Gastrocnemius medialis (tissue), 4 donors: ENCODE measurements at regions not wholly inside any gene's neighbourhood (a gene's known extent, or its start where the extent isn't known, plus 50 kb on each side); places are given as distances from the start of the nearest gene placed in this dataset.
A peak's percentile ranks its signal among the peaks of the same experiment; 100 is the strongest.

Experiments used
- ATAC-seq, 2 donors: fragments of 150-250 bp; one replicate each; pipeline ENCODE4 v1.9.1; 2016
- DNase-seq, 2 donors: peaks; one replicate each; pipeline ENCODE4 v3.0.0-alpha.2; 2019
- H3K27ac ChIP-seq, 4 donors: fragments of 200-600 bp; sonication (generic); 1 replicate in 1 of 4; 2 replicates in 3 of 4; pipeline ENCODE4 v1.5.1; 2016 to 2018; ENCODE audit warnings: mild to moderate bottlenecking in 2 of 4, moderate library complexity in 1 of 4
- H3K27me3 ChIP-seq, 3 donors: fragments of 200-600 bp; sonication (generic) in 2 of 3; 1 replicate in 1 of 3; 2 replicates in 2 of 3; pipeline versions ENCODE4 v1.5.1 to v1.6.0; 2016 to 2019; ENCODE audit warnings: mild to moderate bottlenecking in 1 of 3, moderate library complexity in 1 of 3
- H3K36me3 ChIP-seq, 2 donors: fragments of 200-600 bp; sonication (generic) in 1 of 2; one replicate each; pipeline ENCODE4 v1.5.1; 2017 to 2018
- H3K4me1 ChIP-seq, 2 donors: fragments of 200-600 bp; sonication (generic) in 1 of 2; one replicate each; pipeline ENCODE4 v1.5.1; 2016 to 2017; ENCODE audit warnings: mild to moderate bottlenecking in 2 of 2
- H3K4me3 ChIP-seq, 4 donors: fragments of 200-600 bp; sonication (generic) in 3 of 4; 1 replicate in 1 of 4; 2 replicates in 3 of 4; pipeline ENCODE4 v1.5.1; 2016 to 2019; ENCODE audit warnings: mild to moderate bottlenecking in 2 of 4
- H3K9me3 ChIP-seq, 3 donors: fragments of 200-600 bp; sonication (generic) in 2 of 3; 1 replicate in 1 of 3; 2 replicates in 2 of 3; pipeline ENCODE4 v1.5.1; 2016 to 2019
- CTCF ChIP-seq, 5 experiments: fragments of 450-650 bp in 3 of 5; fragments of 200-600 bp in 2 of 5; sonication (generic) in 2 of 5; IDR thresholded peaks in 4 of 5; conservative IDR thresholded peaks in 1 of 5; 1 replicate in 4 of 5; 2 replicates in 1 of 5; pipeline ENCODE4 v1.5.1; 2016 to 2019; ENCODE audit warnings: antibody characterized with exemption in 5 of 5, mild to moderate bottlenecking in 3 of 5, moderate library complexity in 3 of 5
- POLR2A ChIP-seq, 2 donors: fragments of 450-650 bp; IDR thresholded peaks; one replicate each; pipeline ENCODE4 v1.6.1; 2017; ENCODE audit warnings: antibody characterized with exemption in 2 of 2, mild to moderate bottlenecking in 2 of 2, moderate library complexity in 2 of 2
- in situ Hi-C, 4 donors: fragments of 200-750 bp; cut with MboI; loops; one replicate each; pipeline versions ENCODE4 v1.15.0 to v1.8.0; 2017; ENCODE audit warnings: low sequenced_read_pairs in 4 of 4
- intact Hi-C: fragments of 100-400 bp; cut with DNase I; formaldehyde crosslinking; loops from one replicate; pipeline ENCODE4 v1.15.1; 2023; ENCODE audit warnings: low total_unique reads

- Histone ChIP-seq H3K4me1 (no peaks in the 10 kb centered on the region), H3K27me3 (no peaks in the 10 kb centered on the region), H3K36me3 (no peaks in the 10 kb centered on the region), H3K27ac (no peak overlapping the region), H3K9me3 (no peaks in the 10 kb centered on the region), H3K4me3 (no peak overlapping the region)
- no peak for DNase-seq
- ATAC-seq = no peak
- intact Hi-C loops = no loop called here
- TF ChIP-seq POLR2A (IDR thresholded peaks at IDR 0.05) (no peak), CTCF (IDR thresholded peaks at IDR 0.05 in 4 of 5, conservative IDR thresholded peaks at IDR 0.05 in 1 of 5) (no peak)
- in situ Hi-C loops = no loop called here
Measured at GRCh38 chr5:4114452-4114851, 518.8 kb downstream of the IRX1 start.

GRCh38 chr5:4116834-4117233 lies 521.2 kb downstream of the IRX1 start:
- Histone ChIP-seq H3K36me3 (no peaks in the 10 kb centered on the region), H3K9me3 (no peaks in the 10 kb centered on the region), H3K27ac (no peak overlapping the region), H3K4me1 (no peaks in the 10 kb centered on the region), H3K27me3 (no peaks in the 10 kb centered on the region), H3K4me3 (no peak overlapping the region)
- no peak for ATAC-seq
- DNase-seq = no peak
- intact Hi-C loops (no loop called here), in situ Hi-C loops (no loop called here)
- TF ChIP-seq CTCF (IDR thresholded peaks at IDR 0.05 in 4 of 5, conservative IDR thresholded peaks at IDR 0.05 in 1 of 5) (no peak), POLR2A (IDR thresholded peaks at IDR 0.05) (no peak)

GRCh38 chr5:4124221-4124970 lies 528.8 kb downstream of the IRX1 start:
- ATAC-seq (no peak), DNase-seq (no peak)
- intact Hi-C loops (no loop called here), in situ Hi-C loops (no loop called here)
- Histone ChIP-seq H3K27me3 (no peaks in the 10 kb centered on the region), H3K4me3 (no peak overlapping the region), H3K9me3 (no peaks in the 10 kb centered on the region), H3K27ac (no peak overlapping the region), H3K4me1 (no peaks in the 10 kb centered on the region), H3K36me3 (no peaks in the 10 kb centered on the region)
- TF ChIP-seq CTCF (IDR thresholded peaks at IDR 0.05 in 4 of 5, conservative IDR thresholded peaks at IDR 0.05 in 1 of 5) (no peak), POLR2A (IDR thresholded peaks at IDR 0.05) (no peak)

GRCh38 chr5:4128994-4129393 lies 533.4 kb downstream of the IRX1 start:
- no peaks in the 10 kb centered on the region for H3K9me3 ChIP-seq
- no peak overlapping the region for H3K4me3 ChIP-seq
- DNase-seq (peak in 1 of 2 donors; percentile 19), ATAC-seq (no peak)
- in situ Hi-C loops = no loop called here
- H3K4me1 ChIP-seq = no peaks in the 10 kb centered on the region
- intact Hi-C loops = no loop called here
- no peak overlapping the region for H3K27ac ChIP-seq
- H3K36me3 ChIP-seq = no peaks in the 10 kb centered on the region
- TF ChIP-seq CTCF (IDR thresholded peaks at IDR 0.05 in 4 of 5, conservative IDR thresholded peaks at IDR 0.05 in 1 of 5) = no peak
- no peak for TF ChIP-seq POLR2A (IDR thresholded peaks at IDR 0.05)
- H3K27me3 ChIP-seq = no peaks in the 10 kb centered on the region

- intact Hi-C loops (no loop called here), in situ Hi-C loops (no loop called here)
- no peaks in the 10 kb centered on the region for H3K36me3 ChIP-seq
- no peak for ATAC-seq
- no peak for DNase-seq
- TF ChIP-seq CTCF (IDR thresholded peaks at IDR 0.05 in 4 of 5, conservative IDR thresholded peaks at IDR 0.05 in 1 of 5) = no peak
- TF ChIP-seq POLR2A (IDR thresholded peaks at IDR 0.05) = no peak
- H3K4me1 ChIP-seq = no peaks in the 10 kb centered on the region
- no peaks in the 10 kb centered on the region for H3K9me3 ChIP-seq
- H3K4me3 ChIP-seq = no peak overlapping the region
- H3K27me3 ChIP-seq = no peaks in the 10 kb centered on the region
- no peak overlapping the region for H3K27ac ChIP-seq
Measured at GRCh38 chr5:4129523-4129922, 533.9 kb downstream of the IRX1 start.
